ENCODE measurements at regions not wholly inside any gene's neighbourhood (a gene's known extent, or its start where the extent isn't known, plus 50 kb on each side); places are given as distances from the start of the nearest gene placed in this dataset.
A peak's percentile ranks its signal among the peaks of the same experiment; 100 is the strongest.

GRCh38 chr3:146948985-146949384, 343.8 kb upstream of the PLSCR5 start:
- Histone ChIP-seq H2AK5ac (ENCODE audit: low read length) (no peak overlapping the region), H3K4me2 (ENCODE audit: low read length) (no peak overlapping the region), H3K79me1 (ENCODE audit: low read length) (no peaks in the 10 kb centered on the region), H3K23ac (ENCODE audit: low read length) (no peak overlapping the region), H2BK5ac (ENCODE audit: low read length) (no peak overlapping the region), H3K27me3 (ENCODE audit: insufficient read depth, low read length, poor library complexity) (no peaks in the 10 kb centered on the region), H3K56ac (ENCODE audit: low read length) (no peak overlapping the region), H4K5ac (ENCODE audit: low read length) (no peak overlapping the region), H2BK15ac (replicated peaks; ENCODE audit: low read depth) (no peak overlapping the region), H3K9ac (ENCODE audit: low read length) (no peak overlapping the region), H3K18ac (ENCODE audit: low read length) (no peak overlapping the region), H2BK120ac (ENCODE audit: low read depth, low read length) (no peak overlapping the region), H3K4me3 (ENCODE audit: low read length) (no peak overlapping the region), H3K27ac (ENCODE audit: low read depth, low read length) (no peak overlapping the region), H4K8ac (ENCODE audit: low read depth, low read length) (no peak overlapping the region), H3K4ac (ENCODE audit: low read depth, low read length) (no peak overlapping the region), H3K4me1 (ENCODE audit: control insufficient read depth, low read depth, low read length) (no peaks in the 10 kb centered on the region), H3K36me3 (ENCODE audit: control insufficient read depth, insufficient read depth, low read length) (no peaks in the 10 kb centered on the region), H3K79me2 (ENCODE audit: control insufficient read depth, insufficient read depth, low read length) (no peaks in the 10 kb centered on the region)
- no peak for DNase-seq
- WGBS (ENCODE audit: extremely low coverage, insufficient coverage, low lambda C conversion rate) = no CpG with 5 or more reads among the region's 8 CpGs

GRCh38 chr3:146948186-146948585, 343.0 kb upstream of the PLSCR5 start:
- Histone ChIP-seq H3K79me2 (ENCODE audit: control insufficient read depth, insufficient read depth, low read length) (no peaks in the 10 kb centered on the region), H3K4me3 (ENCODE audit: low read length) (no peak overlapping the region), H3K27me3 (ENCODE audit: insufficient read depth, low read length, poor library complexity) (no peaks in the 10 kb centered on the region)

DNA sequence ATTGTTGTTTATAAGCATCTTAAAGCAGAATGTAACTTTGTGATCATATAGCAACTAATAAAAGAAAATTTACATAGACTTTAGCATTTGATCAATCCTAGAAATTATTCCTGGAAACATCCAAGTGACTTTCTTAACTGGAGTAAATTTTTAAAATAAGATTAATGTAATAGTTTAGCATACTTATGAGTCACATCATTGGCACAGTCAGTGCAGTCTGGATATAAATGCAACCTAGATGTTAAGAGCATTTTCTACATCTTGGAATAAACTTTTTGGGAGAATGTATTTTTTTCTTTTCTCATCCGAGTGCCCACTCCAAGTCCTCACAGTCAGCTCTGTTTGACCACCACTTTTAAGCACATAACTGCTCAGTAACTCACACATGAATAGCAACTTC, 324.6 kb upstream of the PLSCR5 start:
- Histone ChIP-seq H2BK120ac (ENCODE audit: low read depth, low read length) (no peak overlapping the region), H2AK5ac (ENCODE audit: low read length) (no peak overlapping the region), H3K36me3 (ENCODE audit: control insufficient read depth, insufficient read depth, low read length) (no peaks in the 10 kb centered on the region), H3K4ac (ENCODE audit: low read depth, low read length) (no peak overlapping the region), H3K18ac (ENCODE audit: low read length) (no peak overlapping the region), H3K4me1 (ENCODE audit: control insufficient read depth, low read depth, low read length) (no peaks in the 10 kb centered on the region), H3K4me2 (ENCODE audit: low read length) (no peak overlapping the region), H3K79me2 (ENCODE audit: control insufficient read depth, insufficient read depth, low read length) (no peaks in the 10 kb centered on the region), H3K27me3 (ENCODE audit: insufficient read depth, low read length, poor library complexity) (no peaks in the 10 kb centered on the region), H3K4me3 (ENCODE audit: low read length) (no peak overlapping the region), H3K9ac (ENCODE audit: low read length) (no peak overlapping the region), H4K5ac (ENCODE audit: low read length) (no peak overlapping the region), H2BK5ac (ENCODE audit: low read length) (no peak overlapping the region), H3K27ac (ENCODE audit: low read depth, low read length) (no peak overlapping the region), H2BK15ac (replicated peaks; ENCODE audit: low read depth) (no peak overlapping the region), H4K8ac (ENCODE audit: low read depth, low read length) (no peak overlapping the region), H3K23ac (ENCODE audit: low read length) (no peak overlapping the region), H3K79me1 (ENCODE audit: low read length) (no peaks in the 10 kb centered on the region), H3K56ac (ENCODE audit: low read length) (no peak overlapping the region)
- no peak for DNase-seq
- no CpG with 5 or more reads among the region's 1 CpG for WGBS (ENCODE audit: extremely low coverage, insufficient coverage, low lambda C conversion rate)

More at GRCh38 chr3:146948186-146948585, 343.0 kb upstream of the PLSCR5 start:
- no peak overlapping the region for H3K23ac ChIP-seq (ENCODE audit: low read length)
- H2BK5ac ChIP-seq (ENCODE audit: low read length) = no peak overlapping the region
- no CpG with 5 or more reads among the region's 1 CpG for WGBS (ENCODE audit: extremely low coverage, insufficient coverage, low lambda C conversion rate)
- no peaks in the 10 kb centered on the region for H3K36me3 ChIP-seq (ENCODE audit: control insufficient read depth, insufficient read depth, low read length)
- no peak overlapping the region for H3K56ac ChIP-seq (ENCODE audit: low read length)
- no peak overlapping the region for H2BK120ac ChIP-seq (ENCODE audit: low read depth, low read length)
- H4K5ac ChIP-seq (ENCODE audit: low read length) = no peak overlapping the region
- H3K27ac ChIP-seq (ENCODE audit: low read depth, low read length) = no peak overlapping the region
- peak overlapping the region; percentile 56 for H4K8ac ChIP-seq (ENCODE audit: low read depth, low read length)
- H2AK5ac ChIP-seq (ENCODE audit: low read length) = no peak overlapping the region
- no peak overlapping the region for H3K4ac ChIP-seq (ENCODE audit: low read depth, low read length)
- no peak overlapping the region for H2BK15ac ChIP-seq (replicated peaks; ENCODE audit: low read depth)
- peak overlapping the region; percentile 60 for H3K18ac ChIP-seq (ENCODE audit: low read length)
- H3K4me1 ChIP-seq (ENCODE audit: control insufficient read depth, low read depth, low read length) = no peaks in the 10 kb centered on the region
- H3K9ac ChIP-seq (ENCODE audit: low read length) = no peak overlapping the region
- peak; percentile 56 for DNase-seq
- H3K4me2 ChIP-seq (ENCODE audit: low read length) = no peak overlapping the region
- no peaks in the 10 kb centered on the region for H3K79me1 ChIP-seq (ENCODE audit: low read length)

DNA sequence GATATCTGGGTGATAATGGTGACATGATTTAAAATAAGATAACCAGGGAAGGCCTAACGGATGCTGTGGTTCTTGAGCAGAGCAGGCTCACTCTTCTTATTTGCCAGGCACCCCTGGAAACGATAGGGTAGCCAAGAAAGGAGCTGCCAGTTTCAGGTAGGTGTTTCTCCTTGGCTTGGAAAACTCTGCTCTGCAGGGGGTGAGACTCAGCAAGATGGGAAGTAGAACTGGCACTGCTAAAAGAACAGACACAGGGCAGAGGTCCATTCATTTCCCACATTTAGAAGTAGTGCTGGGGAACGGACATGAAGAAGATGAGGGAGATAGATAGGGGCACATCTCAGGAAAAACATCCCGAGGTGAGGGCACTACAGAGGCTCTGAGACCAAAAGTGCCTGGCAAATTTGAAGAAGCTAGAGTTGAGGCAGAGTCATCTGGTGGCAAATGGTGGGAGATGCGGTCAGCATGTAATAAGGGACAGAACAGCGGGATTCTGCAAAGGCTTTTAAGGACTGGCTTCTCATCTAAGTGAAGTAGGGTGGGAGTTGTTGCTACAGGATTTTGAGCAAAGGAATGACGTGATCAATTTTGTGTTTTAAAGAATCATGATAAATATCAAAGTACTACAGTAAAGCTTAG, 323.4 kb upstream of the PLSCR5 start:
- DNase-seq = peak; percentile 37
- Histone ChIP-seq H3K4me3 (ENCODE audit: low read length) (no peak overlapping the region), H3K4me1 (ENCODE audit: control insufficient read depth, low read depth, low read length) (no peaks in the 10 kb centered on the region), H3K79me2 (ENCODE audit: control insufficient read depth, insufficient read depth, low read length) (no peaks in the 10 kb centered on the region), H3K9ac (ENCODE audit: low read length) (no peak overlapping the region), H2BK120ac (ENCODE audit: low read depth, low read length) (no peak overlapping the region), H2AK5ac (ENCODE audit: low read length) (no peak overlapping the region), H2BK5ac (ENCODE audit: low read length) (no peak overlapping the region), H3K27me3 (ENCODE audit: insufficient read depth, low read length, poor library complexity) (no peaks in the 10 kb centered on the region), H4K8ac (ENCODE audit: low read depth, low read length) (no peak overlapping the region), H3K36me3 (ENCODE audit: control insufficient read depth, insufficient read depth, low read length) (no peaks in the 10 kb centered on the region), H3K27ac (ENCODE audit: low read depth, low read length) (no peak overlapping the region), H3K18ac (ENCODE audit: low read length) (no peak overlapping the region), H2BK15ac (replicated peaks; ENCODE audit: low read depth) (no peak overlapping the region), H4K5ac (ENCODE audit: low read length) (no peak overlapping the region), H3K23ac (ENCODE audit: low read length) (no peak overlapping the region), H3K56ac (ENCODE audit: low read length) (no peak overlapping the region), H3K4me2 (ENCODE audit: low read length) (no peak overlapping the region), H3K4ac (ENCODE audit: low read depth, low read length) (no peak overlapping the region), H3K79me1 (ENCODE audit: low read length) (no peaks in the 10 kb centered on the region)
- WGBS (ENCODE audit: extremely low coverage, insufficient coverage, low lambda C conversion rate) = no CpG with 5 or more reads among the region's 7 CpGs

- no peak overlapping the region for H4K5ac ChIP-seq (ENCODE audit: low read length)
- no peak overlapping the region for H3K4ac ChIP-seq (ENCODE audit: low read depth, low read length)
- no peak overlapping the region for H2BK5ac ChIP-seq (ENCODE audit: low read length)
- H3K9ac ChIP-seq (ENCODE audit: low read length) = no peak overlapping the region
- H2AK5ac ChIP-seq (ENCODE audit: low read length) = no peak overlapping the region
- no peak overlapping the region for H3K27ac ChIP-seq (ENCODE audit: low read depth, low read length)
- no peak overlapping the region for H2BK120ac ChIP-seq (ENCODE audit: low read depth, low read length)
- H3K79me2 ChIP-seq (ENCODE audit: control insufficient read depth, insufficient read depth, low read length) = no peaks in the 10 kb centered on the region
- no peak overlapping the region for H3K4me2 ChIP-seq (ENCODE audit: low read length)
- H3K56ac ChIP-seq (ENCODE audit: low read length) = no peak overlapping the region
- no peak overlapping the region for H4K8ac ChIP-seq (ENCODE audit: low read depth, low read length)
- no peaks in the 10 kb centered on the region for H3K27me3 ChIP-seq (ENCODE audit: insufficient read depth, low read length, poor library complexity)
- no peak for DNase-seq
- no peak overlapping the region for H3K18ac ChIP-seq (ENCODE audit: low read length)
- no CpG with 5 or more reads among the region's 8 CpGs for WGBS (ENCODE audit: extremely low coverage, insufficient coverage, low lambda C conversion rate)
- no peaks in the 10 kb centered on the region for H3K4me1 ChIP-seq (ENCODE audit: control insufficient read depth, low read depth, low read length)
- no peak overlapping the region for H2BK15ac ChIP-seq (replicated peaks; ENCODE audit: low read depth)
- H3K79me1 ChIP-seq (ENCODE audit: low read length) = no peaks in the 10 kb centered on the region
- no peak overlapping the region for H3K4me3 ChIP-seq (ENCODE audit: low read length)
- no peak overlapping the region for H3K23ac ChIP-seq (ENCODE audit: low read length)
- H3K36me3 ChIP-seq (ENCODE audit: control insufficient read depth, insufficient read depth, low read length) = no peaks in the 10 kb centered on the region
These were observed 316.5 kb upstream of the PLSCR5 start for GRCh38 chr3:146921693-146922092.

DNA sequence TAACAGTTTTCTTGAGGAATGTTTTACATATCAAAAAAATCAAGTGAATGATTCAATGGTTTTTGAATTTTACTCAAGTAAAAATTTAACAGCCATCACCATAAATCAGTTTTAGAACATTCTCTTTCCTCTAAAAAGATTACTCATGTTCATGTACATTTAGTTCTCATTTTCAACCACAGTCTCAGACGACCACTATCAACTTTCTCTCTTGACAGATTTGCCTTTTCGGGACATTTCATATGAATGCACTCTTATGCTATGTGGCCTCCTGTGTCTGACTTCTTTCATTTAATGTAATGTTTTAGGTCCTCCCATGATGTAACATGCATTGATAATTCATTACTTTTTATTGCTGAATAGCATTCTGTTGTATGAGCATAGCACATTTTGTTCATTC, 309.3 kb upstream of the PLSCR5 start:
- Histone ChIP-seq H2BK120ac (ENCODE audit: low read depth, low read length) (no peak overlapping the region), H3K79me1 (ENCODE audit: low read length) (no peaks in the 10 kb centered on the region), H4K5ac (ENCODE audit: low read length) (no peak overlapping the region), H3K4me3 (ENCODE audit: low read length) (no peak overlapping the region), H3K27ac (ENCODE audit: low read depth, low read length) (no peak overlapping the region), H3K4me2 (ENCODE audit: low read length) (no peak overlapping the region), H3K4me1 (ENCODE audit: control insufficient read depth, low read depth, low read length) (no peaks in the 10 kb centered on the region), H2BK5ac (ENCODE audit: low read length) (no peak overlapping the region), H3K36me3 (ENCODE audit: control insufficient read depth, insufficient read depth, low read length) (no peaks in the 10 kb centered on the region), H3K4ac (ENCODE audit: low read depth, low read length) (no peak overlapping the region), H3K9ac (ENCODE audit: low read length) (no peak overlapping the region), H2BK15ac (replicated peaks; ENCODE audit: low read depth) (no peak overlapping the region), H2AK5ac (ENCODE audit: low read length) (no peak overlapping the region), H3K27me3 (ENCODE audit: insufficient read depth, low read length, poor library complexity) (no peaks in the 10 kb centered on the region), H3K79me2 (ENCODE audit: control insufficient read depth, insufficient read depth, low read length) (no peaks in the 10 kb centered on the region), H3K23ac (ENCODE audit: low read length) (no peak overlapping the region), H3K18ac (ENCODE audit: low read length) (no peak overlapping the region), H4K8ac (ENCODE audit: low read depth, low read length) (no peak overlapping the region), H3K56ac (ENCODE audit: low read length) (no peak overlapping the region)
- DNase-seq = no peak
- no CpG with 5 or more reads among the region's 2 CpGs for WGBS (ENCODE audit: extremely low coverage, insufficient coverage, low lambda C conversion rate)

All from mesendoderm (in vitro differentiated cells).